Fibroblast of villous mesenchyme (primary cell): ENCODE measurements at regions not wholly inside any gene's neighbourhood (a gene's known extent, or its start where the extent isn't known, plus 50 kb on each side); places are given as distances from the start of the nearest gene placed in this dataset.
"Not testable (repeated sequence)": the region's sequence is repeated elsewhere in the genome, so short reads cannot be mapped to it uniquely, and the experiment has no call there.

Experiments
- DNase-seq: peaks from one replicate; pipeline ENCODE4 v3.0.0-alpha.2; 2010; ENCODE audit warnings: low read depth
- H3K4me3 ChIP-seq: 2 replicates; pipeline ENCODE4 v1.5.1; 2011; ENCODE audit warnings: low read depth, mild to moderate bottlenecking, low read length
- CTCF ChIP-seq: IDR thresholded peaks from 2 replicates; pipeline ENCODE4 v1.5.1; 2012; ENCODE audit warnings: low read depth, mild to moderate bottlenecking, low read length; ENCODE audit not compliant: insufficient read depth

- H3K4me3 ChIP-seq = no peak overlapping the region
- DNase-seq = no peak
- no peak for TF ChIP-seq CTCF
These were observed 110.7 kb upstream of the SFSWAP start for GRCh38 chr12:131600160-131600532.

DNA sequence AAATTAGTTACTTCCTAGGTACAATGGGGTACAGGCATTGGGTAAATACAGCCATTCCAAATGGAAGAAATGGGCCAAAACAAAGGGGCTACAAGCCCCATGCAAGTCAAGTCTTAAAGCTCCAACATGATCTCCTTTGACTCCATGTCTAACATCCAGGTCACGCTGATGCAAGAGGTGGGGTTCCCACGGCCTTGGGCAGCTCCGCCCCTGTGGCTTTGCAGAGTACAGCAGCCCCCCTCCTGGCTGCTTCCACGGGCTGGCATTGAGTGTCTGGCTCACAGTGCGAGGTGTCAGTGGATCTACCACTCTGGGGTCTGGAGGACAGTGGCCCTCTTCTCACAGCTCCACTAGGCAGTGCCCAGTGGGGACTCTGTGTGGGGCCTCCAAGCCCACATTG, 109.4 kb upstream of the SFSWAP start:
- H3K4me3 ChIP-seq, DNase-seq: not testable (repeated sequence)

DNA sequence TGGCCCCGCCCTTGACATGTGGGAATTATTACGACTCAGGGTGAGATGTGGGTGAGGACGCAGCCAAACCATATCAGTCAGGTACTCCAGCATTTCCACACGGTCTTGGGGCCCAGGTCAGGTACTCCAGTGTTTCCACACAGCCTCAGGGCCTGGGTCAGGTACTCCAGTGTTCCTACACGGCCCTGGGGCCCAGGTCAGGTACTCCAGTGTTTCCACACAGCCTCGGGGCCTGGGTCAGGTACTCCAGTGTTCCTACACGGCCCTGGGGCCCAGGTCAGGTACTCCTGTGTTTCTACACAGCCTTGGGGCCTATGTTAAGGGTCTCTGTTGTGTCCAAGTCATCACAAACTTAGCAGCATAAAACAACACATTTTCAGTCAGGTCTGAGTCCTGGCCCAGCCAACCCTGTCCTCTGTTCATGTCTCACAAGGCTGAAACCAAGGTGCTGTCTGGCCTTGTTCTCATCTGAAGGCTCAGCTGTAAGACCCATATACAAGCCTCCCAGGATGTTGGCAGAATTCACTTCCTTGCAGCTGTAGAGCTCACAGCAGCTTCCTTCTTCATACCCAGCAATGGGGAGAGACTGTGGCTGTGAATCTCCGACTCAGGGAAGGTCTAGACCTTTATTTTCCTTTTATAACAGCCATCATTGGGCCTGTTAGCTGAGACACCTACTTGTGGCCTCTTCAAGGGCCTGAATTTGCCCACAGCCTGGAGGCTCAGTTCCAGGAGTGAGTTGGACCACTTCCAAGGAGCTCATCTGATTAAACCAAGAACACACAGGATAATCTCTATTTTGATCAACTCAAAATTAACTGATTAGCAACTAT, 107.6 kb upstream of the SFSWAP start:
- DNase-seq = no peak
- no peak overlapping the region for H3K4me3 ChIP-seq
- TF ChIP-seq CTCF = no peak

DNA sequence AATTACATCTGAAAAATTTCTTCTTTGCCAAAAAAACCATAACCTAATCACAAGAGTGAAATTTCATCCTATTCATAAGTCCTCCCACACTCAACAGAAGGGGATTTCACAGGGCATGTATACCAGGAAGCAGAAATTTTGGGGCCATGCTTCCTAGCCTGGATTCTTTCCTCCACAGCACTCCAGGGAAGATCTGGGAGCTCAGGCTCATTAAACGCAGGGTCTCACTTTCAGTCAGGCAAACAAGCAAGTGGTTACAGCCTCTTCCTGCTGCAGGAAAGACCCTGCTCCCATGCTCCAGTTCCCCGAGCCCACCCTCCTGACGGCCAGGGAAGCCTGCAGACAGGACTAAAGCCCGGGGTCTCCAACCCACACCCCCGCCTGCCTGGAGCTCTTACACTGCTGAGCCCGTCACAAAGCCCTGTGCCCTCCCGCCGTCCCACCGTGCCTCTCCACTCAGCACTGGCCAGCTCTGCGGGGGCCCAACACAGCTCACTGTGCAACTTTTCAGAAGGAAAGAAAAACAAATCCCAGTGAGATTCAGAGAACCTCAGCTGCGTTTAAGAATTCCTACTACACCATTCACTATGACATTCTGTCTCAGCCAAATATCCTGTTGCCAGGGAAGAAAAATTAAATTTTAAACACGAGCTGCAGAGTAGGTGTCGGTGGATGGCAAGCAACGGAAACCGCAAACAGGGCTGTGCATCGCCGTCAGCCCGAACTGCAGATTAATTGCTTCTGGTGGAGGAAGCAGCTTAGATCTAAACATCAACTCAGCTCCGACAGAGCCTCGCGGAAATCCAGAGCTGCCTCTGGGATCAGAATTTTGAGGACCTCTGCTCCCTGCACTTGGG, 106.7 kb upstream of the SFSWAP start:
- no peak for DNase-seq
- H3K4me3 ChIP-seq = no peak overlapping the region
- no peak for TF ChIP-seq CTCF

DNA sequence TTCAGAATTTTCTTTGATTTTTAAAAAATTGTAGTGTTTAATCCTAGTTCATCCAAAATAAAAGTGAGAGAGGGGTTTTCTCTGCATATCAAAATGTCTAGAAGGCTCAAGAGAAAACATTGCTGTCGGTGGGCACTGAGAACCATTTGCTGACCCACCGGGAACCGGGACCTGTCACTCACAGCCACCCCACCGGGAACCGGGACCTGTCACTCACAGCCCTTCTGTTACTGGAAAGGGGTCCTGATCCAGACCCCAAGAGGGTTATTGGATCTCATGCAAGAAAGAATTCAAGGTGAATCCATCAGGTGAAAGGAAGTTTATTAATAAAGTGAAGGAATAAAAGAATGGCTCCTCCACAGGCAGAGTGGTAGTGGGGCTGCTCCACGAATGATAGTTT, 106.0 kb upstream of the SFSWAP start:
- no peak overlapping the region for H3K4me3 ChIP-seq
- TF ChIP-seq CTCF = no peak
- no peak for DNase-seq

- no peak for TF ChIP-seq CTCF
- DNase-seq = no peak
- H3K4me3 ChIP-seq = no peak overlapping the region
These were observed 105.5 kb upstream of the SFSWAP start for GRCh38 chr12:131605304-131605829.

GRCh38 chr12:131606218-131606901, 104.5 kb upstream of the SFSWAP start:
- no peak for TF ChIP-seq CTCF
- DNase-seq = no peak
- H3K4me3 ChIP-seq = no peak overlapping the region
